GM21526 (cell line): ENCODE measurements at regions not wholly inside any gene's neighbourhood (a gene's known extent, or its start where the extent isn't known, plus 50 kb on each side); places are given as distances from the start of the nearest gene placed in this dataset.

Experiments used
- ATAC-seq: cut with Tn5 transposase; IDR thresholded peaks from one replicate; pipeline ENCODE4 v1.9.1; 2021; ENCODE audit warnings: moderate library complexity; ENCODE audit not compliant: unreplicated experiment, low FRiP score

- no peak for ATAC-seq
Observed at GRCh38 chr16:66267292-66268014, 99.0 kb upstream of the CDH5 start.

GRCh38 chr16:66266436-66267291 lies 99.8 kb upstream of the CDH5 start:
- no peak for ATAC-seq

GRCh38 chr16:66265556-66266141 lies 100.8 kb upstream of the CDH5 start:
- ATAC-seq: no peak

GRCh38 chr16:66265048-66265415 lies 101.5 kb upstream of the CDH5 start:
- no peak for ATAC-seq

- no peak for ATAC-seq
Observed at GRCh38 chr16:66264311-66265047, 102.0 kb upstream of the CDH5 start.

- no peak for ATAC-seq
Observed at GRCh38 chr16:66263973-66264310, 102.5 kb upstream of the CDH5 start.

GRCh38 chr16:66263168-66263972 lies 103.1 kb upstream of the CDH5 start:
- no peak for ATAC-seq

GRCh38 chr16:66262253-66263167 lies 104.0 kb upstream of the CDH5 start:
- no peak for ATAC-seq

GRCh38 chr16:66261826-66262225 lies 104.7 kb upstream of the CDH5 start:
- no peak for ATAC-seq

GRCh38 chr16:66260522-66261254 lies 105.8 kb upstream of the CDH5 start:
- ATAC-seq: no peak

GRCh38 chr16:66258916-66259845 lies 107.3 kb upstream of the CDH5 start:
- no peak for ATAC-seq

- ATAC-seq: no peak
Observed at GRCh38 chr16:66256919-66257318, 109.6 kb upstream of the CDH5 start.

- ATAC-seq: no peak
Observed at GRCh38 chr16:66255647-66256046, 110.8 kb upstream of the CDH5 start.

GRCh38 chr16:66254751-66255150 lies 111.7 kb upstream of the CDH5 start:
- ATAC-seq: no peak

GRCh38 chr16:66254106-66254505 lies 112.4 kb upstream of the CDH5 start:
- ATAC-seq: no peak

GRCh38 chr16:66251476-66252160 lies 114.9 kb upstream of the CDH5 start:
- ATAC-seq: no peak
